ENCODE measurements at regions not wholly inside any gene's neighbourhood (a gene's known extent, or its start where the extent isn't known, plus 50 kb on each side); places are given as distances from the start of the nearest gene placed in this dataset.

DNA sequence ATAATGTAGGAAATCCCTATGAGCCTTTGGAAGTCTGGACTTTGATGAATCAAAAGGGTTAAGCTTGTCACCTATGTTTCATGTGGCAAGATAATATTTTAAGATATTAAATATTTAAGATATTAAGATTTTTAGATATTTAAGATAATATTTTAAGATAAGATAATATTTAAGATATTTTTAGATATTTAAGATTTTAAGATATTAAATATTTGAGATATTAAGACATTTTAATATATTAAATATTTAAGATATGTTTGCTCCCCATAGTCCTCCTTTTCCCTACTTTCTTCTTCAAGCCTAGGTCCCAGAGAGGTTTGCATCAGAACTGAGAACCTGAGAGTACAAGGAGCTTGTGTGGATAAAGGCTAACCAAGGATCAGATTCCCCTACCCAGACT lies 478.4 kb upstream of the IGFBP7 start:
- TF ChIP-seq, protein P1, sequence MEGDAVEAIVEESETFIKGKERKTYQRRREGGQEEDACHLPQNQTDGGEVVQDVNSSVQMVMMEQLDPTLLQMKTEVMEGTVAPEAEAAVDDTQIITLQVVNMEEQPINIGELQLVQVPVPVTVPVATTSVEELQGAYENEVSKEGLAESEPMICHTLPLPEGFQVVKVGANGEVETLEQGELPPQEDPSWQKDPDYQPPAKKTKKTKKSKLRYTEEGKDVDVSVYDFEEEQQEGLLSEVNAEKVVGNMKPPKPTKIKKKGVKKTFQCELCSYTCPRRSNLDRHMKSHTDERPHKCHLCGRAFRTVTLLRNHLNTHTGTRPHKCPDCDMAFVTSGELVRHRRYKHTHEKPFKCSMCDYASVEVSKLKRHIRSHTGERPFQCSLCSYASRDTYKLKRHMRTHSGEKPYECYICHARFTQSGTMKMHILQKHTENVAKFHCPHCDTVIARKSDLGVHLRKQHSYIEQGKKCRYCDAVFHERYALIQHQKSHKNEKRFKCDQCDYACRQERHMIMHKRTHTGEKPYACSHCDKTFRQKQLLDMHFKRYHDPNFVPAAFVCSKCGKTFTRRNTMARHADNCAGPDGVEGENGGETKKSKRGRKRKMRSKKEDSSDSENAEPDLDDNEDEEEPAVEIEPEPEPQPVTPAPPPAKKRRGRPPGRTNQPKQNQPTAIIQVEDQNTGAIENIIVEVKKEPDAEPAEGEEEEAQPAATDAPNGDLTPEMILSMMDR (IDR thresholded peaks at IDR 0.05; ENCODE audit: control extremely low read depth, extremely low read depth): no peak
- no peak overlapping the region for H3K9ac ChIP-seq (ENCODE audit: insufficient read depth in 1 of 2, low read length in 2 of 2)
- H3K4me3 ChIP-seq: no peak overlapping the region
- DNase-seq (no peak), ATAC-seq (ENCODE audit: insufficient read depth, low FRiP score) (no peak)
- no peak overlapping the region for H3K27ac ChIP-seq (ENCODE audit: low read depth in 1 of 2, low read length in 1 of 2)
- no peaks in the 10 kb centered on the region for H3K27me3 ChIP-seq (ENCODE audit: control insufficient read depth in 3 of 3, insufficient read depth in 3 of 3, low read length in 2 of 3)
- H3K4me1 ChIP-seq (ENCODE audit: control insufficient read depth in 5 of 5, insufficient read depth in 5 of 5, low read length in 5 of 5): no peaks in the 10 kb centered on the region
- no peaks in the 10 kb centered on the region for H3K36me3 ChIP-seq (ENCODE audit: control insufficient read depth in 4 of 4, insufficient read depth in 4 of 4, low read length in 4 of 4)
- H3K9me3 ChIP-seq (ENCODE audit: control insufficient read depth in 4 of 4, insufficient read depth in 3 of 4, low read length in 3 of 4): no peaks in the 10 kb centered on the region

DNA sequence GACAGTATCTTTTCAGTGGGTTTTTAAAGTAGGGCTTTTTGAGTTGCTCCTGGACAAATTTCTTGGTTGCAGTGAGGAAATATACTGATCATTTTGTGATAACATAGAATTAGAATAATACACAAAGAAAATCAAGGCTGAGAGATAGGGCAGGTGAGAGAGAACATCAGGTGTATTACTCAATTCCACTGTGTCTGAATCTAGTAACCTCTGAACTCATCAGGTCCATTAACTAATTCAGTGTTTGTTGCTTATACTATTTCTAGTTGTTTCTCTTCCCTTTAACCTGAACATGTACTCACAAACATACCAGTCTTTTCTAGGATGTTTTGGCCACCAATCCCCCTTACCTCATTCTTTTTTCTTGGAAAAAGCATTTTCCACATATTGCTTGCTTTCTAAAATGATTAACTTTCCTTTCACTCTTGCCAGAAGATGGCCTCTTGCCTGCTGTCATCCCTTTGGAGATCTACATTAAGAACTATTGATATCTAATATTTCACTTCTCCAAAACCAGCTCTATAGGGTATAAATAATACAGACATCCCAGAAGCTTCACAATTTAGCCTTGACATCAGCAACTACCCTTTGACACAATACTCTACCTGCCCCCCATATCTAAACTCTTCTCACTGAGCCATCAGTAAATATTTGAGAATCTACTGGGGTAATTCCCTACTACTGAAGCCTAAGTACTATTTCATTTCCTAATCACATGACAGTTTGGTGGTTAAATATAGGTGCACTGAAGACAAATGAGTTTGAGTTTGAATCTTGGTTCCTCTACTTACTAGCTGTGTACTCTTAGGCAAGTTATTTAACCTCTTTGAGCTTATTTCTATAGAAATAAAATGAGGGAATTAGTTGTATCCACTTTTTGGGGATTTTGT lies 470.8 kb upstream of the IGFBP7 start:
- TF ChIP-seq, protein P1 (IDR thresholded peaks at IDR 0.05; ENCODE audit: control extremely low read depth, extremely low read depth): no peak
- Histone ChIP-seq H3K27ac (ENCODE audit: low read depth in 1 of 2, low read length in 1 of 2) (no peak overlapping the region), H3K36me3 (ENCODE audit: control insufficient read depth in 4 of 4, insufficient read depth in 4 of 4, low read length in 4 of 4) (no peaks in the 10 kb centered on the region), H3K27me3 (ENCODE audit: control insufficient read depth in 3 of 3, insufficient read depth in 3 of 3, low read length in 2 of 3) (no peaks in the 10 kb centered on the region), H3K9ac (ENCODE audit: insufficient read depth in 1 of 2, low read length in 2 of 2) (no peak overlapping the region), H3K9me3 (ENCODE audit: control insufficient read depth in 4 of 4, insufficient read depth in 3 of 4, low read length in 3 of 4) (peaks cover 0 to 2% (median 0%) of the 10 kb centered on the region in 4 donors), H3K4me3 (no peak overlapping the region), H3K4me1 (ENCODE audit: control insufficient read depth in 5 of 5, insufficient read depth in 5 of 5, low read length in 5 of 5) (no peaks in the 10 kb centered on the region)
- ATAC-seq (ENCODE audit: insufficient read depth, low FRiP score) (no peak), DNase-seq (no peak)

- WGBS, 2 donors: 53 to 72% methylated on average over 2 of the region's 2 CpGs
- Histone ChIP-seq H3K4me1 (ENCODE audit: control insufficient read depth in 5 of 5, insufficient read depth in 5 of 5, low read length in 5 of 5) (no peaks in the 10 kb centered on the region), H3K9ac (ENCODE audit: insufficient read depth in 1 of 2, low read length in 2 of 2) (no peak overlapping the region), H3K9me3 (ENCODE audit: control insufficient read depth in 4 of 4, insufficient read depth in 3 of 4, low read length in 3 of 4) (peaks cover 0 to 2% (median 0%) of the 10 kb centered on the region in 4 donors), H3K27ac (ENCODE audit: low read depth in 1 of 2, low read length in 1 of 2) (no peak overlapping the region), H3K27me3 (ENCODE audit: control insufficient read depth in 3 of 3, insufficient read depth in 3 of 3, low read length in 2 of 3) (no peaks in the 10 kb centered on the region), H3K4me3 (no peak overlapping the region), H3K36me3 (ENCODE audit: control insufficient read depth in 4 of 4, insufficient read depth in 4 of 4, low read length in 4 of 4) (no peaks in the 10 kb centered on the region)
- TF ChIP-seq, protein P1 (IDR thresholded peaks at IDR 0.05; ENCODE audit: control extremely low read depth, extremely low read depth): no peak
- peak in 2 of 3 donors; percentile 7 to 13 for DNase-seq
- no peak for ATAC-seq (ENCODE audit: insufficient read depth, low FRiP score)
These were observed 465.2 kb upstream of the IGFBP7 start for GRCh38 chr4:57575426-57575825.
